GM21447 (cell line): ENCODE measurements at regions not wholly inside any gene's neighbourhood (a gene's known extent, or its start where the extent isn't known, plus 50 kb on each side); places are given as distances from the start of the nearest gene placed in this dataset.

Experiments used
- ATAC-seq: cut with Tn5 transposase; IDR thresholded peaks from one replicate; pipeline ENCODE4 v1.9.1; 2021; ENCODE audit not compliant: unreplicated experiment

GRCh38 chr11:130609121-130610035 lies 160.9 kb downstream of the ADAMTS15 start:
- no peak for ATAC-seq

GRCh38 chr11:130611791-130612251 lies 163.4 kb downstream of the ADAMTS15 start:
- ATAC-seq = no peak

GRCh38 chr11:130612291-130612851 lies 163.9 kb downstream of the ADAMTS15 start:
- no peak for ATAC-seq

- no peak for ATAC-seq
These were observed 165.0 kb downstream of the ADAMTS15 start for GRCh38 chr11:130613396-130613795.

- no peak for ATAC-seq
These were observed 166.1 kb downstream of the ADAMTS15 start for GRCh38 chr11:130614591-130614990.

GRCh38 chr11:130615561-130615960 lies 167.1 kb downstream of the ADAMTS15 start:
- ATAC-seq = no peak

- ATAC-seq = no peak
These were observed 168.1 kb downstream of the ADAMTS15 start for GRCh38 chr11:130616573-130616972.

GRCh38 chr11:130617001-130617400 lies 168.6 kb downstream of the ADAMTS15 start:
- ATAC-seq = no peak

- ATAC-seq = no peak
These were observed 172.1 kb downstream of the ADAMTS15 start for GRCh38 chr11:130620548-130620947.

GRCh38 chr11:130622141-130622542 lies 173.7 kb downstream of the ADAMTS15 start:
- no peak for ATAC-seq

- ATAC-seq = no peak
These were observed 175.5 kb downstream of the ADAMTS15 start for GRCh38 chr11:130623670-130624668.

GRCh38 chr11:130624971-130625544 lies 176.6 kb downstream of the ADAMTS15 start:
- no peak for ATAC-seq

- ATAC-seq = no peak
These were observed 177.3 kb downstream of the ADAMTS15 start for GRCh38 chr11:130625578-130626306.

- no peak for ATAC-seq
These were observed 180.6 kb downstream of the ADAMTS15 start for GRCh38 chr11:130629039-130629438.

- no peak for ATAC-seq
These were observed 182.7 kb downstream of the ADAMTS15 start for GRCh38 chr11:130631119-130631518.

GRCh38 chr11:130633466-130633865 lies 185.0 kb downstream of the ADAMTS15 start:
- no peak for ATAC-seq

GRCh38 chr11:130634186-130634585 lies 185.7 kb downstream of the ADAMTS15 start:
- ATAC-seq = no peak

GRCh38 chr11:130634961-130635473 lies 186.6 kb downstream of the ADAMTS15 start:
- no peak for ATAC-seq

- ATAC-seq = no peak
These were observed 187.6 kb downstream of the ADAMTS15 start for GRCh38 chr11:130635937-130636630.
